ENCODE measurements at regions not wholly inside any gene's neighbourhood (a gene's known extent, or its start where the extent isn't known, plus 50 kb on each side); places are given as distances from the start of the nearest gene placed in this dataset.

GRCh38 chr2:15793078-15793913 lies 147.1 kb upstream of the MYCN start:
- DNase-seq = no peak

GRCh38 chr2:15793978-15794377 lies 146.4 kb upstream of the MYCN start:
- no peak for DNase-seq

GRCh38 chr2:15794608-15795134 lies 145.7 kb upstream of the MYCN start:
- DNase-seq = no peak

- peak; percentile 21 to 93 (median 86) for DNase-seq
These were observed 144.9 kb upstream of the MYCN start for GRCh38 chr2:15795426-15795825.

GRCh38 chr2:15796167-15796942 lies 144.0 kb upstream of the MYCN start:
- DNase-seq = no peak

GRCh38 chr2:15797231-15797938 lies 143.0 kb upstream of the MYCN start:
- no peak for DNase-seq

- DNase-seq = no peak
These were observed 142.4 kb upstream of the MYCN start for GRCh38 chr2:15797939-15798281.

GRCh38 chr2:15798701-15799431 lies 141.5 kb upstream of the MYCN start:
- DNase-seq = no peak

GRCh38 chr2:15799432-15799827 lies 140.9 kb upstream of the MYCN start:
- DNase-seq = no peak

GRCh38 chr2:15800495-15801329 lies 139.6 kb upstream of the MYCN start:
- DNase-seq = no peak

GRCh38 chr2:15801439-15801838 lies 138.9 kb upstream of the MYCN start:
- DNase-seq = no peak

- no peak for DNase-seq
These were observed 138.4 kb upstream of the MYCN start for GRCh38 chr2:15801904-15802303.

GRCh38 chr2:15802657-15803542 lies 137.4 kb upstream of the MYCN start:
- no peak for DNase-seq

- no peak for DNase-seq
These were observed 136.7 kb upstream of the MYCN start for GRCh38 chr2:15803543-15804245.

GRCh38 chr2:15804246-15804619 lies 136.1 kb upstream of the MYCN start:
- DNase-seq = no peak

GRCh38 chr2:15804691-15805090 lies 135.7 kb upstream of the MYCN start:
- no peak for DNase-seq

- no peak for DNase-seq
These were observed 135.1 kb upstream of the MYCN start for GRCh38 chr2:15805206-15805605.

- no peak for DNase-seq
These were observed 134.6 kb upstream of the MYCN start for GRCh38 chr2:15805772-15806171.

- DNase-seq = no peak
These were observed 133.4 kb upstream of the MYCN start for GRCh38 chr2:15806801-15807417.

Measured in muscle of back (tissue), 3 donors.